Parathyroid adenoma (tissue), 2 donors: ENCODE measurements at regions not wholly inside any gene's neighbourhood (a gene's known extent, or its start where the extent isn't known, plus 50 kb on each side); places are given as distances from the start of the nearest gene placed in this dataset.
"Not testable (repeated sequence)": the region's sequence is repeated elsewhere in the genome, so short reads cannot be mapped to it uniquely, and the experiment has no call there.

Experiments
- H2AFZ ChIP-seq: fragments of 300-600 bp; sonication (generic); one replicate; pipeline ENCODE4 v1.7.0; 2017; ENCODE audit warnings: antibody characterized with exemption, mild to moderate bottlenecking
- H3K27ac ChIP-seq: fragments of 300-600 bp; sonication (generic); one replicate; pipeline ENCODE4 v1.7.0; 2017
- H3K27me3 ChIP-seq: fragments of 300-600 bp; sonication (generic); one replicate; pipeline ENCODE4 v1.7.0; 2017; ENCODE audit warnings: low read length; ENCODE audit not compliant: control insufficient read depth, insufficient read depth
- H3K36me3 ChIP-seq: fragments of 300-600 bp; sonication (generic); one replicate; pipeline ENCODE4 v1.7.0; 2017; ENCODE audit warnings: low read length; ENCODE audit not compliant: control insufficient read depth, insufficient read depth
- H3K4me1 ChIP-seq: fragments of 300-600 bp; sonication (generic); one replicate; pipeline ENCODE4 v1.7.0; 2017; ENCODE audit warnings: control low read depth
- H3K4me2 ChIP-seq: fragments of 300-600 bp; sonication (generic); one replicate; pipeline ENCODE4 v1.7.0; 2017; ENCODE audit warnings: low read length
- H3K4me3 ChIP-seq: fragments of 300-600 bp; sonication (generic); one replicate; pipeline ENCODE4 v1.7.0; 2017; ENCODE audit warnings: low read depth, low read length
- H3K79me2 ChIP-seq: fragments of 300-600 bp; sonication (generic); one replicate; pipeline ENCODE4 v1.7.0; 2017; ENCODE audit warnings: control low read depth
- H3K9ac ChIP-seq: fragments of 300-600 bp; sonication (generic); one replicate; pipeline ENCODE4 v1.7.0; 2017; ENCODE audit warnings: mild to moderate bottlenecking
- H3K9me3 ChIP-seq: fragments of 300-600 bp; sonication (generic); one replicate; pipeline ENCODE4 v1.7.0; 2017; ENCODE audit warnings: low read length; ENCODE audit not compliant: control insufficient read depth
- CTCF ChIP-seq: fragments of 300-600 bp; sonication (generic); IDR thresholded peaks from one replicate; pipeline ENCODE4 v1.7.0; 2017; ENCODE audit warnings: antibody characterized with exemption, mild to moderate bottlenecking
- donor health status: primary hyperparathyroidism.

- H3K4me1 ChIP-seq: no peaks in the 10 kb centered on the region
- no peak for TF ChIP-seq CTCF
These were observed 425.8 kb upstream of the PABPC4L start for GRCh38 chr4:134627366-134627765.

GRCh38 chr4:134624365-134624764, 422.8 kb upstream of the PABPC4L start:
- H3K4me3 ChIP-seq: no peak overlapping the region
- H3K27me3 ChIP-seq: no peaks in the 10 kb centered on the region
- H3K27ac ChIP-seq: no peak overlapping the region
- H3K79me2 ChIP-seq: no peaks in the 10 kb centered on the region
- H3K9me3 ChIP-seq: no peaks in the 10 kb centered on the region
- H3K4me2 ChIP-seq: no peak overlapping the region
- H3K4me1 ChIP-seq: no peaks in the 10 kb centered on the region
- no peak for TF ChIP-seq CTCF
- H3K9ac ChIP-seq: no peak overlapping the region
- H3K36me3 ChIP-seq: no peaks in the 10 kb centered on the region
- no peak overlapping the region for H2AFZ ChIP-seq

More at GRCh38 chr4:134627366-134627765, 425.8 kb upstream of the PABPC4L start:
- no peaks in the 10 kb centered on the region for H3K79me2 ChIP-seq
- H2AFZ ChIP-seq: no peak overlapping the region
- no peak overlapping the region for H3K4me2 ChIP-seq
- no peak overlapping the region for H3K9ac ChIP-seq
- H3K9me3 ChIP-seq: no peaks in the 10 kb centered on the region
- no peak overlapping the region for H3K27ac ChIP-seq
- H3K4me3 ChIP-seq: no peak overlapping the region
- H3K27me3 ChIP-seq: no peaks in the 10 kb centered on the region
- no peaks in the 10 kb centered on the region for H3K36me3 ChIP-seq

GRCh38 chr4:134622626-134623575, 421.3 kb upstream of the PABPC4L start:
- not testable (repeated sequence) for H3K9me3 ChIP-seq, H3K36me3 ChIP-seq, H3K27ac ChIP-seq, H3K4me1 ChIP-seq, H2AFZ ChIP-seq, H3K4me3 ChIP-seq, H3K9ac ChIP-seq, H3K79me2 ChIP-seq, H3K27me3 ChIP-seq
- peak overlapping the region; percentile 40 for H3K4me2 ChIP-seq

GRCh38 chr4:134622199-134622598, 420.6 kb upstream of the PABPC4L start:
- TF ChIP-seq CTCF: no peak

GRCh38 chr4:134621715-134622114, 420.1 kb upstream of the PABPC4L start:
- H3K27me3 ChIP-seq, H3K4me2 ChIP-seq, H3K36me3 ChIP-seq, H3K79me2 ChIP-seq, H3K9ac ChIP-seq, H2AFZ ChIP-seq, H3K4me3 ChIP-seq, H3K27ac ChIP-seq, H3K4me1 ChIP-seq, H3K9me3 ChIP-seq: not testable (repeated sequence)

More at GRCh38 chr4:134622199-134622598, 420.6 kb upstream of the PABPC4L start:
- no peak overlapping the region for H3K4me2 ChIP-seq
- no peak overlapping the region for H2AFZ ChIP-seq
- H3K27me3 ChIP-seq: no peaks in the 10 kb centered on the region
- H3K4me3 ChIP-seq: no peak overlapping the region
- H3K4me1 ChIP-seq: no peaks in the 10 kb centered on the region
- H3K79me2 ChIP-seq: no peaks in the 10 kb centered on the region
- H3K36me3 ChIP-seq: no peaks in the 10 kb centered on the region
- H3K9me3 ChIP-seq: no peaks in the 10 kb centered on the region
- H3K27ac ChIP-seq: no peak overlapping the region
- no peak overlapping the region for H3K9ac ChIP-seq
